ENCODE measurements at regions not wholly inside any gene's neighbourhood (a gene's known extent, or its start where the extent isn't known, plus 50 kb on each side); places are given as distances from the start of the nearest gene placed in this dataset.

DNA sequence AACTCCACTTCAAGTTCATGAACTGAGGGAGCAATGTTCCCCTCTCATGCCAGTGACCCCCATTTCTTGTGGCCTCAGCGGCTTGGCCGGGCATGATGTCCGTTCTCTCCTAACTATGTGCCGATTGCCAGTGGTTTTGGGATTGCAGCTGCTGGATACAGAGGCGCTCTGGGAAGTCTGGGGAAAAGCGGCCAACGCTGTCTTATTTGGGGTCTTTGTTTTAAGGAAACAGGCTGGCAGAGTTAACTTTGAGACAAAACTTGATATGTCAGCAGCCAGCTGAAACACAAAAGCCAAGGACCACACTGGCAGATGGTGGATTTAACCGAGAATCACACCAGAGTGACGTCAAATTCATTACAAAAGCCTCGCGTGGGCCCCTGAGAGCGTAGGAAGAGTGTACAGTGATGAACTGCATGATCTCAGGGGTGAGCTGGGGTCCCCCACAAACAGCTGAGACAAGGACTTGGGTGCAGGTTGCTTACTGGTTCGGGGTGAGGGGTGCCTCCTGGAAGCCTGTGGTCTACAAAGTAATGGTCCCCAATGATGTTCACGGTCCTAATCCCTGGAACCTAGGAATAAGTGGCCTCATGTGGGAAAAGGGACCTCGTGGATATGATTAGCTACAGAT is 180.4 kb downstream of the IRF8 start:
- Histone ChIP-seq H3K27ac (no peak overlapping the region), H3K9me3 (no peaks in the 10 kb centered on the region), H3K4me3 (no peak overlapping the region), H3K36me3 (no peaks in the 10 kb centered on the region), H3K4me1 (no peaks in the 10 kb centered on the region), H3K27me3 (peaks cover 0 to 70% (median 59%) of the 10 kb centered on the region in 7 donors)
- 87 to 89% methylated on average over 15 of the region's 15 CpGs for WGBS, 2 donors
- intact Hi-C loops (cut with DNase I), result loop anchor here in 1 of 10 donors (10.0 kb wide), 1 partner anchor 255 kb away; no protein-coding TSS in a partner anchor
- TF ChIP-seq CTCF (IDR thresholded peaks at IDR 0.05), result no peak
- DNase-seq (no peak), ATAC-seq (no peak)

GRCh38 chr16:86080131-86080875 is 181.3 kb downstream of the IRF8 start:
- no peak for TF ChIP-seq CTCF (IDR thresholded peaks at IDR 0.05)

DNA sequence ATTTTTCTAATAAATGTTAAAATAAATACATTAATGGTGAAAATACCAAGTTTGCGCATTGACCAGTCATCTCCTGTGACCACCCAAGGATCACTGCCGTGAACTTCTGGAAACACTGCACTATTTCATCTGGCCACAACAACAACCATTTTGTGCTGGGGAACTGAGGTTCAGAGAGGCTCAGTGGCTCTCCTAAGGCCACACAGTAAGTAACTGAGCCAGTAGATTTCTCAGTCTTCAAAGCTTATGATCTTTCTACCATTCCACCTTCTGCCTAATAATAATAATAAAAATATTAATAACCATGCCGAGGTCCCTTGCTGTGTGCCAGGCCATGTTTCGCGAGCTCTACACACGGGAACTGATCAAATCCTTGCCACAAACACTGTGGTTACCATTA is 182.0 kb downstream of the IRF8 start:
- no peak overlapping the region for H3K27ac ChIP-seq
- WGBS, 2 donors, result 86 to 89% methylated on average over 6 of the region's 6 CpGs
- no peak overlapping the region for H3K4me3 ChIP-seq
- H3K27me3 ChIP-seq, result peaks cover 0 to 69% (median 56%) of the 10 kb centered on the region in 7 donors
- no peaks in the 10 kb centered on the region for H3K4me1 ChIP-seq
- intact Hi-C loops (cut with DNase I), result no loop called here
- H3K36me3 ChIP-seq, result no peaks in the 10 kb centered on the region
- TF ChIP-seq CTCF (IDR thresholded peaks at IDR 0.05), result no peak
- no peaks in the 10 kb centered on the region for H3K9me3 ChIP-seq
- no peak for ATAC-seq
- DNase-seq, result no peak

More at GRCh38 chr16:86080131-86080875, 181.3 kb downstream of the IRF8 start:
- Histone ChIP-seq H3K36me3 (no peaks in the 10 kb centered on the region), H3K4me3 (no peak overlapping the region), H3K9me3 (no peaks in the 10 kb centered on the region), H3K27ac (no peak overlapping the region), H3K4me1 (no peaks in the 10 kb centered on the region), H3K27me3 (peaks cover 0 to 66% (median 60%) of the 10 kb centered on the region in 7 donors)
- no peak for ATAC-seq
- 68 to 71% methylated on average over 13 of the region's 13 CpGs for WGBS, 2 donors
- DNase-seq, result no peak
- intact Hi-C loops (cut with DNase I), result no loop called here

DNA sequence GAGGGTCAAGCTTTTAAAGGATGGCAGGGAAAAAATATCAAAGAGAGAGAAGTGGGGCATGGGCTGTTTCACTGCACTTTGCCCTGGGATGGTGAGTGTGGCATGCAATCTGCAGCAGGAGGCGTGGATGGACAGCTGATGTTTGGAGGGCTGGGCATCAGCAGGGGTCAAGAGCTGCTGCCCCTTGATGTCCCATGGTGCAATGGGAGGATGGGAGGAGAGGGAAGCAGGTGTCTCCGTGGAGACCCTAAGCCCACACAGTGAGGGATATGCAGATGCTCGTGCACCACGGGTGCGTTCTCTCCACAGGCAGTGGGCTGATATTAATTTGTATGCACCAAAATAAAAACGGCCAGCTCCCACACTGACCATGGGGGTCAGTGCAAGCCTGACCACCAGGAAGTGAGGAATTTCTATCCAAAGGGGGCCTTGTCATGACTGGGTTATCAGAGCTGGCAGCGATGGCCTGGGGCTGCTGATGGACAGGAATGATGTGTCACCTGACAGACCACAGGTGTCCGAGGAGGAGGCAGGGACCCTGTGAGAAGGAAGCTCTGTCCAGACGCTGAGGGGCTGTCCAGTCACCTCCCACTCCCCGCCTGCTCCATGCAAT is 183.6 kb downstream of the IRF8 start:
- no peaks in the 10 kb centered on the region for H3K4me1 ChIP-seq
- no peaks in the 10 kb centered on the region for H3K9me3 ChIP-seq
- no peak for TF ChIP-seq CTCF (IDR thresholded peaks at IDR 0.05)
- H3K27ac ChIP-seq, result no peak overlapping the region
- ATAC-seq (no peak), DNase-seq (no peak)
- no peak overlapping the region for H3K4me3 ChIP-seq
- 26 to 31% methylated on average over 10 of the region's 10 CpGs for WGBS, 2 donors
- peaks cover 0 to 66% (median 47%) of the 10 kb centered on the region in 7 donors for H3K27me3 ChIP-seq
- intact Hi-C loops (cut with DNase I), result no loop called here
- H3K36me3 ChIP-seq, result no peaks in the 10 kb centered on the region

All from heart right ventricle (tissue), 16 donors.